GM19043 (cell line): ENCODE measurements at regions not wholly inside any gene's neighbourhood (a gene's known extent, or its start where the extent isn't known, plus 50 kb on each side); places are given as distances from the start of the nearest gene placed in this dataset.
"Not testable (repeated sequence)": the region's sequence is repeated elsewhere in the genome, so short reads cannot be mapped to it uniquely, and the experiment has no call there.

Source experiments
- ATAC-seq: cut with Tn5 transposase; IDR thresholded peaks from one replicate; pipeline ENCODE4 v1.9.1; 2021; ENCODE audit warnings: low read depth; ENCODE audit not compliant: unreplicated experiment

GRCh38 chr6:150764334-150765066, 101.0 kb upstream of the MTHFD1L start:
- no peak for ATAC-seq

- ATAC-seq, result peak; percentile 87
Observed at GRCh38 chr6:150765067-150765764, 100.3 kb upstream of the MTHFD1L start.

GRCh38 chr6:150766201-150766997, 99.1 kb upstream of the MTHFD1L start:
- no peak for ATAC-seq

- no peak for ATAC-seq
Observed at GRCh38 chr6:150767161-150767560, 98.3 kb upstream of the MTHFD1L start.

GRCh38 chr6:150767571-150768018, 97.9 kb upstream of the MTHFD1L start:
- no peak for ATAC-seq

GRCh38 chr6:150770637-150771036, 94.9 kb upstream of the MTHFD1L start:
- ATAC-seq, result no peak

- no peak for ATAC-seq
Observed at GRCh38 chr6:150773969-150774368, 91.5 kb upstream of the MTHFD1L start.

GRCh38 chr6:150775415-150776203, 89.9 kb upstream of the MTHFD1L start:
- ATAC-seq, result no peak

- ATAC-seq, result no peak
Observed at GRCh38 chr6:150777736-150778135, 87.8 kb upstream of the MTHFD1L start.

- ATAC-seq, result no peak
Observed at GRCh38 chr6:150783813-150784212, 81.7 kb upstream of the MTHFD1L start.

- no peak for ATAC-seq
Observed at GRCh38 chr6:150787429-150787828, 78.1 kb upstream of the MTHFD1L start.

- no peak for ATAC-seq
Observed at GRCh38 chr6:150788089-150788488, 77.4 kb upstream of the MTHFD1L start.

- not testable (repeated sequence) for ATAC-seq
Observed at GRCh38 chr6:150789906-150790305, 75.6 kb upstream of the MTHFD1L start.

- no peak for ATAC-seq
Observed at GRCh38 chr6:150791717-150792116, 73.8 kb upstream of the MTHFD1L start.

- ATAC-seq, result no peak
Observed at GRCh38 chr6:150797949-150798348, 67.6 kb upstream of the MTHFD1L start.

- ATAC-seq, result no peak
Observed at GRCh38 chr6:150799276-150799805, 66.2 kb upstream of the MTHFD1L start.

GRCh38 chr6:150800674-150801314, 64.7 kb upstream of the MTHFD1L start:
- no peak for ATAC-seq

- ATAC-seq, result no peak
Observed at GRCh38 chr6:150806790-150807189, 58.7 kb upstream of the MTHFD1L start.

- peak; percentile 43 for ATAC-seq
Observed at GRCh38 chr6:150813319-150813992, 52.0 kb upstream of the MTHFD1L start.
